COLO829 (cell line): ENCODE measurements at regions not wholly inside any gene's neighbourhood (a gene's known extent, or its start where the extent isn't known, plus 50 kb on each side); places are given as distances from the start of the nearest gene placed in this dataset.

Experiments
- DNase-seq: peaks from one replicate; pipeline ENCODE4 v3.0.0; 2012; ENCODE audit warnings: low spot score

- peak; percentile 17 for DNase-seq
Observed at GRCh38 chr4:59086410-59086809, 1976.2 kb upstream of the IGFBP7 start.

GRCh38 chr4:59091146-59092142 lies 1981.3 kb upstream of the IGFBP7 start:
- no peak for DNase-seq

DNA sequence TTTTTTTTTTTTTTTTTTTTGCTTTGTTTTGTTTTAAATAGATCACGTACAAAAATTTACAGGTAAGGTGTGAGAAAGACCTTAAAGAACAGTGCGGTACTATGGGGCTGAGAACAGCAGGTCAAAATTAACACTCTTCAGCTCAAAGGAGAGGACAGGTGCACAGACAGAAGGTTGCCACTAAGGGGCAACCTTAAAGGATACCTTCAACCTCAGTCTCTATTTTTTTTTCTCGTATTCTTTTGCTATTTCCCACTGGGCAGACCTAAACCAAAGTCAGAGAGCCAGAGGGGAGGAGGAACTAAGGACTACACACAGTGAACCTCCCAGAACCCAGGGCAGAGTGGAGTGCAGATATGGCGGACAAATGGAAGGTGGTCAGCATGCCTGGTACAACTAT lies 1984.3 kb upstream of the IGFBP7 start:
- no peak for DNase-seq

GRCh38 chr4:59102311-59102710 lies 1992.1 kb upstream of the IGFBP7 start:
- no peak for DNase-seq

- no peak for DNase-seq
Observed at GRCh38 chr4:59120287-59120814, 2010.2 kb upstream of the IGFBP7 start.

DNA sequence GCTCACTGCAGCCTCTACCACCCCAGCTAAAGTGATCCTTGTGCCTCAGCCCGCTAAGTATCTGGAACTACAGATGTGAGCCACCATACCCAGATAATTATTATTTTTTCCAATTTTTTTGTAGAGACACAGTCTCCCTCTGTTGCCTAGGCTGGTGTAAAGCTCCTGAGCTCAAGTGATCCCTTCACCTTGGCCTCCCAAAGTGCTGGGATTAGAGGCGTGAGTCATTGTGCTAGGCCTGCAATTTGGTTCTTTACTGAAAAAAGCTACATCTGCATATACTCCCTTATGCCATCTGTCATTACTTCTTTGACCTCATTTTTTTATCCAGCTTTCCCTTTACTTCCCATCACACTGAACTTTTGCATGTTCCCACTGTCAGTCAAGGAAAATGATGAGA lies 2012.4 kb upstream of the IGFBP7 start:
- DNase-seq: no peak

- no peak for DNase-seq
Observed at GRCh38 chr4:59126159-59126558, 2016.0 kb upstream of the IGFBP7 start.

DNA sequence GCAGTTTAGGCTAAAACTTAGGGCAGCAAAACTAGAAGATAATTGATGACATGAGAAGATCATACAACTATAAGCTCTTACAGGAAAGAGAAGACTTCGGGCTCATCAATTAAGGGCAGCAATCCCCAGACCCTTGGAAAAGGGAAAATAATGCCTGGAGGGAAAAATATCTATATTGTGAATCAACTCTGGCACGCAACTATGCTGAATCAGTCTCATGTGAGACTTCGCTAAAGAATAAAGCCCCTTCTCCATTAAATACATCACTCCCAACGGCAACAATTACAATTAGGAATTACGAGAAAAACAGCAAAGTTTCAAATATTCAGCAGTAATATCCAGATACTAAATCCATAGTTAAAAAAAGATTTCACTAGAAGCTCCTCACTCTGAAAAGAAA lies 2016.8 kb upstream of the IGFBP7 start:
- DNase-seq: peak; percentile 50

DNA sequence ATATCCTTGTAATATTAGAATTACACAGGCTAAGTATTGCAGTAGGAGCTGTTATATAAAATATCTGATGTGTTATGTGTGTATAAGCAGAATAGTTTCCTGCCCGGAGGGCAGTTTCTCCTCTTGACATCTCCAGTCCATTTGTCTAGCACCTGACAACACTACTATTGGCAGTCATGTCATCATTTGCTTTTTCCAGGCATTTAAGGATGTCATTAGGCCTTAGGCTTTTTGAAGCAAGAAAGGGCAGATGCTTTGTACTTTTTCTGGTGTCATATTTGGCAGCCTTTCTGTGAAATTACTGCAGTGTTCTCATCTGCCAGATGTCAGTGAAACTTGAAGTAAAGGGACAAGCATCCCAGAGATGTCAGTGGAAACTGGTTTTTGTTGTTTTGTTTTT lies 2017.6 kb upstream of the IGFBP7 start:
- DNase-seq: no peak

GRCh38 chr4:59135248-59135985 lies 2025.2 kb upstream of the IGFBP7 start:
- DNase-seq: no peak

DNA sequence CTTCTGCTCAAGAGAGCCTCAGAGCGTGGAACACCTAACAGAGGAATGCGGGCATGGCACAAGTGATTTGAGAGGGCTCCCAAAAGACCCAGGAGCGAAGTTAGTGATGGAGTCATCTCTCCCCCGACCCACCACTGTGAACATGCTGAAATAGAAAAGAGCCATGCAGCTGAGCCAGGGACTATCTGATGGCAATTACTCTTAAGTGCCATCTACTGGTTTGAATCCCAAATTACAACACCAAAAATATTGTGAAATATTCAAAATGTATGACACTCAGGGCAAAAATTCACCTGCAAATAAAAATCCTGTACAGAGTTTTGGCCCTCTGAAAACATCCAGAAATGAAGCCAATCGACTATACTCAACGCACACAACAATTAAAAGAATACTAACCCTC lies 2038.9 kb upstream of the ADGRL3 start:
- peak; percentile 4 for DNase-seq

DNA sequence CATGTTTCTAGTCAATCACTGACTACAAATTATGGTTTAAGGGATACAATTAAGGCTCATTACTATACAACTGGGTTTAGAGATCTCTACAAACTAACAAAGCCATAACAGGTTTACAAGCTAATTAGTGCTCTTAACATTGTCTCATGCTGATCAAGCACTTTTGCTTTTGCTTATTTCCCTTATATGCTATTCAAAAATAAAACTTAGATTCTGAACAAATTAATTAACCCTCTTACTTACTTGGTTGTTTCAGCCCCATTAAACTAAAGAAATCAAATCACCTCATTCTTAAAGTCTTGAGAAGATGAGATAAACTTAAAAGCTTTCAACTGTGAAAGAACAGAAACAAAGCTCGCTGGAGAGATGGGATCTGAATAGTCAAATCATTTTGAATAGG lies 2024.5 kb upstream of the ADGRL3 start:
- no peak for DNase-seq

DNA sequence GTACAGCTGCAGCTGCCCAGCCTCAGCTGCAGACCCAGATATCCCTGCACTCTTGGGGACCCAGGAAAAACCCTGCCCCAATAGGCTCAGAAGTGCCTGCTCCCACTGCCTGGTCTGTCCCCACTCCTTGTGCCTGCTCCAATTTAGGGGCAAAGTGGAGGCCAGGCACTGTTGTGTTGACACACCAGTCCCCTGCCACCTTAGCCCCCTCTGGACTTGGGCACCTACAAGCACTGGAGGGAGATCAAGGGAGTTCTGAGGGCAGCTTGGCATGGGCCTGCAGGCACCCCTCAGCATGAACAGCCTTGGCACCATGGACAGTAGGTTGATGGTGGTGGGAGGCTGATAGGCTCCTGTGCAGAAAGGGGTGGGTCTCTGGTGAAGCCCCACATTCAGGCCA lies 2020.8 kb upstream of the ADGRL3 start:
- DNase-seq: no peak

DNA sequence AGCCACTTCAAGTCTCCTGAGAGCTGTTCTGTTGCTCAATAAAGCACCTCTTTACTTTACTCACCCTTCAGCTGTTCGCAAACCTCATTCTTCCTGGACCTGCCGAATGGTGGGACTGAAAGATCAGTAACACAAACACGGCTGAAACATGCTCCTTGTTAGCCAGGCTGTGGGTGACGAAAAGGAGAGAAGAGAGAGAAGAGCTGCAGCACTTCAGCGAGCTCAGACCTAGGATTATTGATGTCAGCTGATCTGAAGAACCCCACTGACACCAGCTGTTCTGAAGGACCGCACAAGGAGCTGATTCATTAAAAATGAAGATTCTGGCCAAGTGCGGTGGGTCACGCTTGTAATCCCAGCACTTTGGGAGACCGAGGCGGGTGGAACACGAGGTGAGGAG lies 2020.0 kb upstream of the ADGRL3 start:
- no peak for DNase-seq

- no peak for DNase-seq
Observed at GRCh38 chr4:59180969-59181368, 2019.2 kb upstream of the ADGRL3 start.

DNA sequence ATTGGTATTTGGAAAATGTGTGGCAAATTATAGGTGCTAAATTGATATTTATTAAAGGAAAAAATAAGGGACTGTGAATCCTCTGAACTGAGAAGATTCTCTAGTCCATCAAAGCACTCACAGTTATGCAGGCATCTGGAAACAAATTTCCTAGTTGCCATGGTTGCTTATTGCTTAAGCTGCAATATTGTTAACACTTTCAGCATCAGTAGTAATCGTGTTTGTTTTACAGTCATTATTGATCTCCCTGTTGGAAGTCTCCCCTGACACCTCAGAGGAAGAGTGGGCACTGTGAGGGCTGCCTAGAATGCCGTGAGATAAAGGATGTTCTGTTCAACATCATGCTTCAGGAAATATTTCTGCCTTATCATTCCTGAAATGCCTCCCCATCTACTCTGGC lies 2004.3 kb upstream of the ADGRL3 start:
- DNase-seq: no peak

GRCh38 chr4:59200992-59201391 lies 1999.1 kb upstream of the ADGRL3 start:
- DNase-seq: no peak

GRCh38 chr4:59217910-59218631 lies 1982.1 kb upstream of the ADGRL3 start:
- DNase-seq: no peak

- no peak for DNase-seq
Observed at GRCh38 chr4:59222221-59222620, 1977.9 kb upstream of the ADGRL3 start.

- no peak for DNase-seq
Observed at GRCh38 chr4:59223292-59223941, 1976.7 kb upstream of the ADGRL3 start.

GRCh38 chr4:59238212-59238611 lies 1961.9 kb upstream of the ADGRL3 start:
- DNase-seq: no peak

DNA sequence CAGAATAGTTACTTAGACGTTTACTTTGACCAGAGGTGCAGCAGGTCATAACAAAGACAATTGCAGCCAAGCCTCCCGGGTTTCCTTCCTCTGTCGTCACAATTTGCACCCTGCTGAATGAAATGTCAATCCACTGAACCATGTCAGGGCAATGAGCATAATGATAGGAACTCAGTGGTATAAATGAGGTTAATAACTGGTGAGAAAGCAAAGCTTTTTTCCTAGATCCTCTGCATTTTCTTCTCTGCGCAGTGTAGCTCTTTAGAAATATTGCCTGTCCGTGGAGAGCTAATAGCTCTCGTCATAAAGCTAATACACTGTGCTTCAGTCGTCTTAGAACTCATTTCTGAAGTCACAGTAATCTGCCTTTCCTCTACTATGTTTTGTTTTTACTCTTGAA lies 1960.1 kb upstream of the ADGRL3 start:
- DNase-seq: no peak
